T-helper 17 cell (primary cell): ENCODE measurements at regions not wholly inside any gene's neighbourhood (a gene's known extent, or its start where the extent isn't known, plus 50 kb on each side); places are given as distances from the start of the nearest gene placed in this dataset.

Experiments
- ATAC-seq: fragments of 150-1000 bp; cut with Tn5 transposase; 2 replicates; pipeline ENCODE4 v1.10.0; 2021; ENCODE audit warnings: mild to moderate bottlenecking, moderate library complexity
- DNase-seq, 3 donors: peaks; one replicate each; pipeline versions ENCODE4 v3.0.0 to v3.0.0-alpha.2; 2020 to 2021
- H3K9me3 ChIP-seq: one replicate; pipeline ENCODE4 v1.7.0; 2013; ENCODE audit warnings: low read length, mild to moderate bottlenecking; ENCODE audit not compliant: control insufficient read depth, poor library complexity, severe bottlenecking
- H3K27ac Mint-ChIP-seq: one replicate; pipeline ENCODE4 v1.8.0; 2022; ENCODE audit warnings: mild to moderate bottlenecking, moderate library complexity, mixed read lengths
- H3K27me3 Mint-ChIP-seq: one replicate; pipeline ENCODE4 v1.8.0; 2022; ENCODE audit warnings: mixed read lengths
- H3K36me3 Mint-ChIP-seq: one replicate; pipeline ENCODE4 v1.8.0; 2022; ENCODE audit warnings: low read depth, mixed read lengths
- H3K4me1 Mint-ChIP-seq: one replicate; pipeline ENCODE4 v1.8.0; 2022; ENCODE audit warnings: mild to moderate bottlenecking, mixed read lengths
- H3K4me3 Mint-ChIP-seq: one replicate; pipeline ENCODE4 v1.8.0; 2022; ENCODE audit warnings: mild to moderate bottlenecking, moderate library complexity, mixed read lengths

DNA sequence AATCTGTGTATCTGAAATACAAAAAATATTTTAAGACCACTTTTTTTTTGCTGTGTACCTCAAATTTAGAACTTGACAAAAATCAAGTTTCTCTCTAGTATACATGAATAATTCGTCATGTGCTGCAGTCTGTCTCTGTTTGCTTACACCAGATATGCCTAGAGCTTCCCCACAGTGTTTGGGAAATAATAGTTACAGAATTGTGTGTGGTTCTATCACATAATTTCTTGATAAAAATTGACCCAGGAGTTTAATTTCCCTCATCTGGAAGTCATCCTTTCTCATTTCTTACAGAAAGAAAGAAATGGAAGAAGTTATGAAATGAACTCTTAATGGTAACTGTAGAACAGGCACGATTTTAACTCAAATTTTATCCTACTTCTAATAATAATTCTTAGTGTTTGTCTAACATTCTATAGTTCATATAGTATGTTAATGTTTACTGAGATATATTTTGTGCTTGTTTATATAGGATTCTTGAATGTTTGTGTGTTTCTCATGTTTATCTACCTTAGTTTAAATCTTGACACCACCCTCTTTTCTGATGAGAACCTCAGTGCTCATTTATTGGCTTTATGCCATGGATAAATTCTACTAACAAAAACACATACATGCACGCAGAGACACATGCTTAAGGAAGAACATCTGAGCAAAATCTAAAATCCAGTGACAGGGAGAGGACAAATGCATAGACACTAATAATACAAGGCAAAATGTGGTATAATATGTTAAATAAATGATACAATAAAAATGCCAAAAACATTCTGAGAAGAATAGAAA lies 61.4 kb upstream of the CTSC start:
- Mint-ChIP-seq H3K4me3 (no peak overlapping the region), H3K4me1 (no peaks in the 10 kb centered on the region), H3K27ac (no peak overlapping the region), H3K27me3 (no peaks in the 10 kb centered on the region), H3K36me3 (peaks cover 2% of the 10 kb centered on the region)
- ATAC-seq (no peak), DNase-seq (no peak)
- no peaks in the 10 kb centered on the region for H3K9me3 ChIP-seq

DNA sequence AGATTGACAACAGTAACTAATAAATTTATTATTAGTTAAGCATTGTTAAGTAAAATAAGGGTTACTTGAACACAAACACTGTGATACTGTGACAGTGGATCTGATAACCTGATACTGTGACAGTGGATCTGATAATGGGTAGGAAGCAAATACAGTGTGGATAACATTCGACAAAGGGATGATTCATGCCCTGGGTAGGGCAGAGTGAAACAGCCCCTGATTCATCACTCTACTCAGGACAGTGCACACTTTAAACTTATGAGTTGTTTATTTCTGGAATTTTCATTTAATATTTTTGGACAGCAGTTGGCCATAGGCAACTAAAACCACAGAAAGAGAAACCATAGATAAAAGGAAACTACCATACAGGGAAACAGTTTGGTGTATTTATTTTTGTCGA lies 60.8 kb upstream of the CTSC start:
- Mint-ChIP-seq H3K27me3 (no peaks in the 10 kb centered on the region), H3K27ac (no peak overlapping the region), H3K4me1 (no peaks in the 10 kb centered on the region), H3K4me3 (no peak overlapping the region), H3K36me3 (peaks cover 2% of the 10 kb centered on the region)
- no peak for ATAC-seq
- no peak for DNase-seq
- H3K9me3 ChIP-seq: no peaks in the 10 kb centered on the region

DNA sequence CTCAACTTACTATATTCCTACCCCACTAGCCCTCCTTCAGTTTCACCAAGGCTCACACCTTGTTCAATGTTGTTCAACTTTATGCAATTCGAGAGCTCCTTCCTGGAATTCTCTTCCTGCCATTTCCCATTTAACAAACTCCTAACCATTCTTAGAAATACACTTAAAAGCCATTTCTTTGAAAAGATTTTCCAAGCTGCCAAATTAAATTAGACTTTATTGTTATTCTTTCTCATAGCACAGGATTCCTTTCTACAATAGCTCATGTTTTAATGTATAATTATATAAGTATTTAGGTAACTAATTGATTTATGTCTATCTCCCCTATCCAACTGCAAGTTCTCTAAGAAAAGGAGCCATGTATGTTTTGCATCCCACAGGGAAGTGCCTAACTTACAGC lies 52.7 kb upstream of the CTSC start:
- H3K27ac Mint-ChIP-seq: no peak overlapping the region
- H3K9me3 ChIP-seq: no peaks in the 10 kb centered on the region
- H3K4me1 Mint-ChIP-seq: peaks cover 3% of the 10 kb centered on the region
- ATAC-seq (no peak), DNase-seq (no peak)
- no peak overlapping the region for H3K4me3 Mint-ChIP-seq
- H3K36me3 Mint-ChIP-seq: peaks cover 4% of the 10 kb centered on the region
- H3K27me3 Mint-ChIP-seq: no peaks in the 10 kb centered on the region

DNA sequence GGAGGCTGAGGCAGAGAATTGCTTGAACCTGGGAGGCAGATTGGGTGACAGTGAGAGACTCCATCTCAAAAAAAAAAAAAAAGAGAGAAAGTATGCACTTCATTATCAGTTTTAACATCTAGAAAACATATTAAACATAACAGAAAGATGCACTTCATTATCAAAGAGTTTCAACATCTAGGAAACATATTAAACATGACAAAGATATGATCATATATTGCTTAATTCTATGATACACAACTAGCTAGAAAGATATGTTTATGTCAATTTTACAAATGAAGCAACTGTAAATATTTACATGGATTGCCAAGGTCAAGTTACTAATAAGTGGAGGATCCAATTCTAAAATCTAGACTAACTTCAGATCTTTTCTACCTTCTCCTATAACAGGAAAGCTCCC lies 50.4 kb upstream of the CTSC start:
- Mint-ChIP-seq H3K36me3 (peaks cover 4% of the 10 kb centered on the region), H3K4me3 (no peak overlapping the region), H3K4me1 (peaks cover 7% of the 10 kb centered on the region), H3K27me3 (no peaks in the 10 kb centered on the region), H3K27ac (no peak overlapping the region)
- DNase-seq (no peak), ATAC-seq (no peak)
- no peaks in the 10 kb centered on the region for H3K9me3 ChIP-seq
